ENCODE measurements at regions not wholly inside any gene's neighbourhood (a gene's known extent, or its start where the extent isn't known, plus 50 kb on each side); places are given as distances from the start of the nearest gene placed in this dataset.

DNA sequence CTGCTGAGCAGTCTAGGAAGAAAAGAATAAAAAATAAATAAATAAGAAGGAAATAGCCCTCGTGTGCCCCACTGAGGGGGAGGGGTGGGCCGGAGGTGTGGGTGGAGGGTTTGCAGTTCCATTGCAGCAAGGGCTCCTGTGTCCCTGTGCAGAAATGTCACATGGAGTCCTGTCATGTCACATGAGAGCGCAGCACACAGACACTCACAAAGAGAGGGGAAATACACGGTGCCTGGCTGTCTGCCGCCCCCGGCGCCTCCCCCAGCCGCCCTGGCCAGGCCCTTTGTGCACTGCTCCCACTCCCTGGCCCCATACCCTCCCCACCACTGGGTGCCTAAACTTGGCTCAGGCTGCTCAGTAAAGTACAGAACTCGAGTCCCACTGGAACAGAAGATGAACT lies 55.6 kb upstream of the SPTLC1 start:
- TF ChIP-seq BHLHE40 (IDR thresholded peaks at IDR 0.05; ENCODE audit: borderline replicate concordance) = no peak
- TF ChIP-seq ELF4 (IDR thresholded peaks at IDR 0.05) = no peak
- TF ChIP-seq TARDBP (IDR thresholded peaks at IDR 0.05) = no peak
- no peak for TF ChIP-seq FOXA1 (IDR thresholded peaks at IDR 0.05)
- TF ChIP-seq CTBP1 (IDR thresholded peaks at IDR 0.05; ENCODE audit: borderline replicate concordance) = no peak
- TF ChIP-seq SUZ12 (IDR thresholded peaks at IDR 0.05) = no peak
- no peak for TF ChIP-seq FOXM1 (IDR thresholded peaks at IDR 0.05; ENCODE audit: borderline replicate concordance)
- no peak for TF ChIP-seq ZNF384 (IDR thresholded peaks at IDR 0.05)
- TF ChIP-seq SP1 (IDR thresholded peaks at IDR 0.05) = no peak
- TF ChIP-seq, protein P1, sequence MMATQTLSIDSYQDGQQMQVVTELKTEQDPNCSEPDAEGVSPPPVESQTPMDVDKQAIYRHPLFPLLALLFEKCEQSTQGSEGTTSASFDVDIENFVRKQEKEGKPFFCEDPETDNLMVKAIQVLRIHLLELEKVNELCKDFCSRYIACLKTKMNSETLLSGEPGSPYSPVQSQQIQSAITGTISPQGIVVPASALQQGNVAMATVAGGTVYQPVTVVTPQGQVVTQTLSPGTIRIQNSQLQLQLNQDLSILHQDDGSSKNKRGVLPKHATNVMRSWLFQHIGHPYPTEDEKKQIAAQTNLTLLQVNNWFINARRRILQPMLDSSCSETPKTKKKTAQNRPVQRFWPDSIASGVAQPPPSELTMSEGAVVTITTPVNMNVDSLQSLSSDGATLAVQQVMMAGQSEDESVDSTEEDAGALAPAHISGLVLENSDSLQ (IDR thresholded peaks at IDR 0.05) = no peak
- no peak for TF ChIP-seq L3MBTL2 (conservative IDR thresholded peaks at IDR 0.05)
- TF ChIP-seq ARNT (IDR thresholded peaks at IDR 0.05) = no peak
- no peak for TF ChIP-seq FOXK2 (IDR thresholded peaks at IDR 0.05)
- no peak for TF ChIP-seq NFRKB (IDR thresholded peaks at IDR 0.05)

Measured in HEK293T (cell line).